HEK293T (cell line): ENCODE measurements at regions not wholly inside any gene's neighbourhood (a gene's known extent, or its start where the extent isn't known, plus 50 kb on each side); places are given as distances from the start of the nearest gene placed in this dataset.

Source experiments
- BHLHE40 ChIP-seq: fragments of 450-650 bp; IDR thresholded peaks from 2 replicates; pipeline ENCODE4 v1.6.1; 2016; ENCODE audit warnings: mild to moderate bottlenecking, moderate library complexity, borderline replicate concordance
- CTBP1 ChIP-seq: fragments of 450-650 bp; IDR thresholded peaks from 2 replicates; pipeline ENCODE4 v1.6.1; 2016; ENCODE audit warnings: borderline replicate concordance
- ELF4 ChIP-seq: fragments of 450-650 bp; IDR thresholded peaks from 2 replicates; pipeline ENCODE4 v1.6.1; 2017; ENCODE audit warnings: antibody characterized with exemption
- FOXA1 ChIP-seq: fragments of 450-650 bp; IDR thresholded peaks from 2 replicates; pipeline ENCODE4 v1.6.1; 2016; ENCODE audit warnings: mild to moderate bottlenecking
- SUZ12 ChIP-seq: fragments of 450-650 bp; IDR thresholded peaks from 2 replicates; pipeline ENCODE4 v1.6.1; 2016; ENCODE audit warnings: mild to moderate bottlenecking
- TARDBP ChIP-seq: fragments of 450-650 bp; IDR thresholded peaks from 2 replicates; pipeline ENCODE4 v1.6.1; 2016

DNA sequence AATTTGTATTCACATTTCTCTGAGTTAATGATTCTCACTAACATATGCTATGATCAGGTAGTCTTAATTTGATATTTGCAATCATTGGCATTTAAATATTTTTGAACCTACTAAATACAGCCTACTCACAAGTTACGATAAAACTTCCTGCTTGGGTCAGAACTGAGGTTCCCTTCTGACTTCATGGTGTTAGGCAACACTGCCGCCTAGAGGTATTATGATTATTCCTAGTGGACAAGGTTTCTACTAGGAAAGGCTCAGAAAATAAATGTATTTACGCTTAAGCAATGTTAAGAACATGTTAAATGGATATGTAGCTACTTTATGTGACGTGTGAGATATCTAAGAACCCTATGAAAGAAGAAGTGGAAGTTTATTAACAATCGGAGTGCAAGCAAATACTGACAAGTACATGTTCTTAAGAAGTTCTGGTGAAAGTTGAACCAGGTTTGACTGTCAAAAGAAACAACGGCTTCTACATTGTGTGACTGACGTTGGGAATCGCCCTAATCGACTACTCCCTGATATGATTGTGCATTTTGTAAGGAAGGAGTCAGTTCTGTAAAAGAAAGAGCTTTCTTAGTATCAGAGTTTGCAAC, 1395.8 kb downstream of the SLITRK5 start:
- TF ChIP-seq FOXA1 = no peak
- TF ChIP-seq CTBP1 = no peak
- TF ChIP-seq TARDBP = no peak
- TF ChIP-seq BHLHE40 = no peak
- TF ChIP-seq SUZ12 = no peak
- no peak for TF ChIP-seq ELF4
